ENCODE measurements at regions not wholly inside any gene's neighbourhood (a gene's known extent, or its start where the extent isn't known, plus 50 kb on each side); places are given as distances from the start of the nearest gene placed in this dataset.

GRCh38 chr17:31778523-31778922, 80.5 kb downstream of the COPRS start:
- TF ChIP-seq ARNT (IDR thresholded peaks at IDR 0.05) (no peak), FOXK2 (IDR thresholded peaks at IDR 0.05) (no peak), FOXM1 (IDR thresholded peaks at IDR 0.05; ENCODE audit: borderline replicate concordance) (no peak), NFRKB (IDR thresholded peaks at IDR 0.05) (no peak), CTBP1 (IDR thresholded peaks at IDR 0.05; ENCODE audit: borderline replicate concordance) (no peak), FOXA1 (IDR thresholded peaks at IDR 0.05) (no peak), BHLHE40 (IDR thresholded peaks at IDR 0.05; ENCODE audit: borderline replicate concordance) (no peak), SUZ12 (IDR thresholded peaks at IDR 0.05) (no peak), SP1 (IDR thresholded peaks at IDR 0.05) (no peak), TARDBP (IDR thresholded peaks at IDR 0.05) (no peak)

Data from HEK293T (cell line).